ENCODE measurements at regions not wholly inside any gene's neighbourhood (a gene's known extent, or its start where the extent isn't known, plus 50 kb on each side); places are given as distances from the start of the nearest gene placed in this dataset.

DNA sequence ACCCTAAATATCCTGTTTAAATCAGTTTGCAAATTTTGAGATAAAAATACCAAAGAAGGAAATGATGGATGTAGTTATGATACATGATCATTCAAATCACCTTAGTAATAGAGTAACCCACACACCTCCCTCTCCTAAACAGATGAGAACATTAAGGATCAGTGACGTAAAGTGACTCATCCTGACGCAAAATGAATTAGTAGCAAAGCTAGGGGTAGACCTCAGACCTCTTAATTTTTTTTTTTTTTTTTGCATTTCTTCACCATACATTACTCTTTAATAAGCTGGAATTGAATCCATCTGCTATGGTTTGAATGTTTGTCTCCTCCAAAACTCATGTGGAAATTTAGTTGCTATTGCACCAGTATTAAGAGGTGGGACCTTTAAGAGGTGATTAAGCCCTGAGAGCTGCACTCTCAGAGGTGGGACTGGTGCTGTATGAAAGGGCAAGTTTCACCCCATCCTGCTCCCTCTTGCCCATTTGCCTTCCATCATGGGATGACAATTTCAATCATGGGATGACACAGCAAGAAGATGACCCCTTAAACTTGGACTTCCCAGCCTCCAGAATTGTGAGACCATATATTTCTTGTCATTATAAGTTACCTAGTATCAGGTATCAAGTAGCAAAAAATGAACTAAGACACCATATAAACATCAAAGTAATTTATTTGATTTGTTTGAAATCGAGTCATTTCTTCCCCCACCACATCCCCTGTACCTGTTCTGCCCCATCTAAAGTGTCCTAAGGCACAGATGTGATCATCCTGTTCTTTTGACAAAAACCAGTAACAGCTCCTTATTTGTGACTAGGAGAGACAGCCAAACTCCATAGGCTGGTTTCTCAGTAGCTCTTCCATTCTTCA, 114.6 kb upstream of the DUSP10 start:
- TF ChIP-seq ZFP30 (CRISPR knock-in tag; IDR thresholded peaks at IDR 0.05) (no peak), ZC3H10 (CRISPR knock-in tag; IDR thresholded peaks at IDR 0.05) (peak; percentile 66; the same call in 1 of the 2 replicates), TOX (CRISPR knock-in tag; IDR thresholded peaks at IDR 0.05; ENCODE audit: borderline replicate concordance) (peak; percentile 25; the same call in 1 of the 2 replicates)
- peak; percentile 62 for ATAC-seq

- TF ChIP-seq TCF4 (CRISPR knock-in tag; IDR thresholded peaks at IDR 0.05; ENCODE audit: borderline replicate concordance) (no peak), ESRRG (CRISPR knock-in tag; IDR thresholded peaks at IDR 0.05) (no peak), GLIS3 (CRISPR knock-in tag; IDR thresholded peaks at IDR 0.05) (no peak), ARNTL (CRISPR knock-in tag; IDR thresholded peaks at IDR 0.05; ENCODE audit: borderline replicate concordance, low read depth) (no peak)
- TF ChIP-seq, protein P1, sequence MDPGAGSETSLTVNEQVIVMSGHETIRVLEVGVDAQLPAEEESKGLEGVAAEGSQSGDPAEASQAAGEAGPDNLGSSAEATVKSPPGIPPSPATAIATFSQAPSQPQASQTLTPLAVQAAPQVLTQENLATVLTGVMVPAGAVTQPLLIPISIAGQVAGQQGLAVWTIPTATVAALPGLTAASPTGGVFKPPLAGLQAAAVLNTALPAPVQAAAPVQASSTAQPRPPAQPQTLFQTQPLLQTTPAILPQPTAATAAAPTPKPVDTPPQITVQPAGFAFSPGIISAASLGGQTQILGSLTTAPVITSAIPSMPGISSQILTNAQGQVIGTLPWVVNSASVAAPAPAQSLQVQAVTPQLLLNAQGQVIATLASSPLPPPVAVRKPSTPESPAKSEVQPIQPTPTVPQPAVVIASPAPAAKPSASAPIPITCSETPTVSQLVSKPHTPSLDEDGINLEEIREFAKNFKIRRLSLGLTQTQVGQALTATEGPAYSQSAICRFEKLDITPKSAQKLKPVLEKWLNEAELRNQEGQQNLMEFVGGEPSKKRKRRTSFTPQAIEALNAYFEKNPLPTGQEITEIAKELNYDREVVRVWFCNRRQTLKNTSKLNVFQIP (CRISPR knock-in tag; IDR thresholded peaks at IDR 0.05; ENCODE audit: borderline replicate concordance, low read depth), result no peak
- ATAC-seq, result no peak
Measured at GRCh38 chr1:221855156-221855555, 113.3 kb upstream of the DUSP10 start.

DNA sequence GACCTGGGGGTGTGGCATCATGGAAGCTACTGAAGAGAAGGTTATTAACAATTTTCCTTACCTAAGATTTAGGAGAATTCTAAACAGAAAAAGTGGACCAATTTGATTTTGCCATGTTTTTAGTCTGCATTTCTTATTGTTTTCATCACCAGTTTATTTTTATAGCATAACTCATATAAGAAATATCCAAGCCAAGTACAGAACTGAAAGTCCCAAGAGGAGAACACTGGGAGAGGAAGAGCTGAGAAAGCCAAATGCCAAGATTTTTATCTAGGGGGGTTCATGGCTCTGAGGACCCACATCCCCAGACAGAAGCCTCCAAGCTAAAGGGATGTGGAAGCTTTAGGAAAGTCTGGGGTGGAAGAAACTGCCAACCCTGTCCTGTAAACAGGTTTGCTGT, 109.4 kb upstream of the DUSP10 start:
- ATAC-seq, result no peak
- TF ChIP-seq TSHZ2 (CRISPR knock-in tag; IDR thresholded peaks at IDR 0.05) (no peak), ISL1 (CRISPR knock-in tag; IDR thresholded peaks at IDR 0.05) (no peak), TCF4 (CRISPR knock-in tag; IDR thresholded peaks at IDR 0.05; ENCODE audit: borderline replicate concordance) (no peak)

DNA sequence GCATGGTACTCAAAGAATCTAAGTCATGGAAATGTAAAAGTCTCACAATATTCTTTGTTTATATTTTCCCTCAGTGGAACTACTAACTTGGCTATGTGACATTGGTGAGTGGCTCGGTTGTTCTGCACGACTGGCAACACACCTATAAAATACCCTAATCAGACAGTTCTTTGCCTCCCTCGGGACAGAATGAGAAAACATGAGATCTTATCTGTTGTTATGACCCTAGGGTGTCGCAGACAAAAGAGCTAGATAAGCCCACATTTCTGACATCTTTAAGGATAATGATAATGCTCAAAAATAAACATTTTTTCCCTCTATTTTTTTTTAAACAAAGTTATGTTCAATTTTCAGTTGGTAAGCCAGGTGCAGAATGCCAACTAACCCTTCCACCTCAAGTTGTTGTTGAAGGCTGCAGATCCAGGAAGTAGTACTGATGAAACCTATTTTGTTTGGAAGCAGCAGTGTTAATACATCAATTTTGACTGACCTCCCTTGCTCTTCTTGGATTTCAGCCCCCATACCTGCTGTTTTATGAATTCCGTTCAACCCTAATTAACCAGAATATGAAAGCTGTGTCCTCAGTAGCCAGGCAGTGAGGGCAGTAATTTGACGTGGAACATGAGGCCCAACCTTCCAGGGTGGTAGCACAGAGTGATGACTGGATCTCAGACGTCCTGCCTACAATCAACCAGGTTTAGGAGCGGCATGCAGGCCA, 108.7 kb upstream of the DUSP10 start:
- TF ChIP-seq GLIS3 (CRISPR knock-in tag; IDR thresholded peaks at IDR 0.05) (no peak), CSRNP3 (CRISPR knock-in tag; IDR thresholded peaks at IDR 0.05) (no peak), ZNF8 (CRISPR knock-in tag; IDR thresholded peaks at IDR 0.05) (no peak), RARB (CRISPR knock-in tag; IDR thresholded peaks at IDR 0.05) (no peak), TSHZ2 (CRISPR knock-in tag; IDR thresholded peaks at IDR 0.05) (no peak), ZC3H10 (CRISPR knock-in tag; IDR thresholded peaks at IDR 0.05) (no peak), BACH2 (CRISPR knock-in tag; IDR thresholded peaks at IDR 0.05; ENCODE audit: borderline replicate concordance) (no peak), TCF4 (CRISPR knock-in tag; IDR thresholded peaks at IDR 0.05; ENCODE audit: borderline replicate concordance) (no peak), ZNF70 (CRISPR knock-in tag; IDR thresholded peaks at IDR 0.05) (no peak), ZFP3 (CRISPR knock-in tag; IDR thresholded peaks at IDR 0.05) (no peak)
- TF ChIP-seq, protein P2, sequence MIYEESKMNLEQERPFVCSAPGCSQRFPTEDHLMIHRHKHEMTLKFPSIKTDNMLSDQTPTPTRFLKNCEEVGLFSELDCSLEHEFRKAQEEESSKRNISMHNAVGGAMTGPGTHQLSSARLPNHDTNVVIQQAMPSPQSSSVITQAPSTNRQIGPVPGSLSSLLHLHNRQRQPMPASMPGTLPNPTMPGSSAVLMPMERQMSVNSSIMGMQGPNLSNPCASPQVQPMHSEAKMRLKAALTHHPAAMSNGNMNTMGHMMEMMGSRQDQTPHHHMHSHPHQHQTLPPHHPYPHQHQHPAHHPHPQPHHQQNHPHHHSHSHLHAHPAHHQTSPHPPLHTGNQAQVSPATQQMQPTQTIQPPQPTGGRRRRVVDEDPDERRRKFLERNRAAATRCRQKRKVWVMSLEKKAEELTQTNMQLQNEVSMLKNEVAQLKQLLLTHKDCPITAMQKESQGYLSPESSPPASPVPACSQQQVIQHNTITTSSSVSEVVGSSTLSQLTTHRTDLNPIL (CRISPR knock-in tag; IDR thresholded peaks at IDR 0.05; ENCODE audit: low read depth), result no peak
- ATAC-seq, result no peak

Data from SK-N-SH treated with all-trans-retinoic acid at 6 μM for 48 hours (cell line).